Trophoblast cell (in vitro differentiated cells and primary cell): ENCODE measurements at regions not wholly inside any gene's neighbourhood (a gene's known extent, or its start where the extent isn't known, plus 50 kb on each side); places are given as distances from the start of the nearest gene placed in this dataset.

Experiments
- DNase-seq, 2 donors: peaks; one replicate each; pipeline ENCODE4 v3.0.0-alpha.2; 2016
- H2AFZ ChIP-seq: 2 replicates; pipeline ENCODE4 v1.6.1; 2013; ENCODE audit warnings: low read length, moderate library complexity, mild to moderate bottlenecking; ENCODE audit not compliant: insufficient read depth, poor library complexity
- H2AK5ac ChIP-seq: 2 replicates; pipeline ENCODE4 v1.6.1; 2013; ENCODE audit warnings: mild to moderate bottlenecking, low read length
- H2BK120ac ChIP-seq: 2 replicates; pipeline ENCODE4 v1.6.1; 2013; ENCODE audit warnings: low read length, mild to moderate bottlenecking, moderate library complexity; ENCODE audit not compliant: insufficient read depth, poor library complexity
- H2BK12ac ChIP-seq: 2 replicates; pipeline ENCODE4 v1.6.1; 2013; ENCODE audit warnings: mild to moderate bottlenecking, low read length, moderate library complexity
- H2BK5ac ChIP-seq: 2 replicates; pipeline ENCODE4 v1.6.1; 2013; ENCODE audit warnings: low read length, low read depth, moderate library complexity, mild to moderate bottlenecking; ENCODE audit not compliant: poor library complexity
- H3K14ac ChIP-seq: 2 replicates; pipeline ENCODE4 v1.6.1; 2013; ENCODE audit warnings: mild to moderate bottlenecking, low read length
- H3K18ac ChIP-seq: 2 replicates; pipeline ENCODE4 v1.6.1; 2013; ENCODE audit warnings: mild to moderate bottlenecking, low read length
- H3K23ac ChIP-seq: 2 replicates; pipeline ENCODE4 v1.6.1; 2013; ENCODE audit warnings: low read length
- H3K27ac ChIP-seq: 2 replicates; pipeline ENCODE4 v1.5.1; 2013; ENCODE audit warnings: low read depth, mild to moderate bottlenecking, inconsistent platforms, low read length, moderate library complexity
- H3K27me3 ChIP-seq: 2 replicates; pipeline ENCODE4 v1.6.1; 2013; ENCODE audit warnings: inconsistent platforms, mild to moderate bottlenecking, low read length, moderate library complexity; ENCODE audit not compliant: insufficient read depth
- H3K36me3 ChIP-seq, 2 experiments: 1 replicate in 1 of 2; 2 replicates in 1 of 2; pipeline ENCODE4 v1.6.1; 2013; ENCODE audit warnings: low read length in 2 of 2, mild to moderate bottlenecking in 2 of 2, moderate library complexity in 1 of 2; ENCODE audit not compliant: insufficient read depth in 2 of 2, control insufficient read depth in 1 of 2
- H3K4ac ChIP-seq: 2 replicates; pipeline ENCODE4 v1.6.1; 2013; ENCODE audit warnings: low read depth, mild to moderate bottlenecking, low read length, moderate library complexity
- H3K4me1 ChIP-seq, 2 experiments: 1 replicate in 1 of 2; 2 replicates in 1 of 2; pipeline ENCODE4 v1.6.1; 2013; ENCODE audit warnings: low read length in 2 of 2, mild to moderate bottlenecking in 2 of 2, moderate library complexity in 1 of 2; ENCODE audit not compliant: insufficient read depth in 2 of 2, control insufficient read depth in 1 of 2
- H3K4me2 ChIP-seq: 2 replicates; pipeline ENCODE4 v1.6.1; 2013; ENCODE audit warnings: inconsistent platforms, mild to moderate bottlenecking, low read length, moderate library complexity
- H3K4me3 ChIP-seq: 2 replicates; pipeline ENCODE4 v1.5.1; 2013; ENCODE audit warnings: mild to moderate bottlenecking, low read depth, low read length, inconsistent platforms
- H3K79me1 ChIP-seq: one replicate; pipeline ENCODE4 v1.6.1; 2013; ENCODE audit warnings: low read length
- H3K79me2 ChIP-seq: 2 replicates; pipeline ENCODE4 v1.6.1; 2013; ENCODE audit warnings: low read length, mild to moderate bottlenecking; ENCODE audit not compliant: control insufficient read depth, insufficient read depth, poor library complexity
- H3K9ac ChIP-seq: 2 replicates; pipeline ENCODE4 v1.6.1; 2013; ENCODE audit warnings: mild to moderate bottlenecking, low read length
- H3K9me3 ChIP-seq: 2 replicates; pipeline ENCODE4 v1.6.1; 2013; ENCODE audit warnings: low read depth, mild to moderate bottlenecking, control low read depth, inconsistent platforms, low read length; ENCODE audit not compliant: insufficient read depth
- H4K12ac ChIP-seq: 2 replicates; pipeline ENCODE4 v1.6.1; 2013; ENCODE audit warnings: low read depth, mild to moderate bottlenecking, low read length, moderate library complexity
- H4K8ac ChIP-seq: 2 replicates; pipeline ENCODE4 v1.6.1; 2013; ENCODE audit warnings: low read depth, mild to moderate bottlenecking, low read length, moderate library complexity
- H4K91ac ChIP-seq: one replicate; pipeline ENCODE4 v1.6.1; 2013; ENCODE audit warnings: low read depth, mild to moderate bottlenecking, low read length, moderate library complexity
- WGBS: extraction: QIAGEN DNeasy Blood & Tissue Kit; methylation state at CpG from one replicate; pipeline ENCODE4 v1.1.7; 2013; ENCODE audit warnings: missing lambda C conversion rate; ENCODE audit not compliant: insufficient read length, insufficient coverage; ENCODE audit errors: extremely low coverage; 5-methylcytosine and 5-hydroxymethylcytosine counted together

- peak; percentile 52 to 88 for DNase-seq
- no peaks in the 10 kb centered on the region for H3K9me3 ChIP-seq
- H3K27ac ChIP-seq: no peak overlapping the region
- no peak overlapping the region for H3K18ac ChIP-seq
- no peaks in the 10 kb centered on the region for H3K4me1 ChIP-seq
- H4K12ac ChIP-seq: no peak overlapping the region
- H2AK5ac ChIP-seq: no peak overlapping the region
- no peak overlapping the region for H3K9ac ChIP-seq
- H3K36me3 ChIP-seq: no peaks in the 10 kb centered on the region
- H4K8ac ChIP-seq: no peak overlapping the region
- no peak overlapping the region for H2BK5ac ChIP-seq
- no peaks in the 10 kb centered on the region for H3K79me1 ChIP-seq
- no peak overlapping the region for H3K4me2 ChIP-seq
- H3K79me2 ChIP-seq: no peaks in the 10 kb centered on the region
- no peak overlapping the region for H2AFZ ChIP-seq
- H2BK12ac ChIP-seq: no peak overlapping the region
- H2BK120ac ChIP-seq: no peak overlapping the region
- H3K4me3 ChIP-seq: no peak overlapping the region
- no peak overlapping the region for H3K14ac ChIP-seq
- no peak overlapping the region for H4K91ac ChIP-seq
- WGBS: no CpG with 5 or more reads among the region's 4 CpGs
- H3K27me3 ChIP-seq: no peaks in the 10 kb centered on the region
- H3K4ac ChIP-seq: no peak overlapping the region
- H3K23ac ChIP-seq: no peak overlapping the region
Observed at GRCh38 chr15:83364501-83364900, 80.0 kb upstream of the BNC1 start.

GRCh38 chr15:83365370-83365938, 81.0 kb upstream of the BNC1 start:
- no peak overlapping the region for H4K12ac ChIP-seq
- H3K14ac ChIP-seq: no peak overlapping the region
- no peak overlapping the region for H2BK12ac ChIP-seq
- no peak overlapping the region for H4K8ac ChIP-seq
- no peak overlapping the region for H4K91ac ChIP-seq
- H3K79me1 ChIP-seq: no peaks in the 10 kb centered on the region
- no peak overlapping the region for H3K9ac ChIP-seq
- H3K4me3 ChIP-seq: peak overlapping the region; percentile 60
- no peaks in the 10 kb centered on the region for H3K9me3 ChIP-seq
- no peak overlapping the region for H2AK5ac ChIP-seq
- no peak overlapping the region for H3K18ac ChIP-seq
- no peak overlapping the region for H2BK120ac ChIP-seq
- no peak overlapping the region for H3K4ac ChIP-seq
- peak overlapping the region; percentile 86 for H3K23ac ChIP-seq
- no peaks in the 10 kb centered on the region for H3K27me3 ChIP-seq
- H3K36me3 ChIP-seq: no peaks in the 10 kb centered on the region
- H3K27ac ChIP-seq: no peak overlapping the region
- DNase-seq: peak; percentile 94 to 98
- H2BK5ac ChIP-seq: no peak overlapping the region
- peak overlapping the region; percentile 85 for H3K4me2 ChIP-seq
- no peaks in the 10 kb centered on the region for H3K4me1 ChIP-seq
- WGBS: no CpG with 5 or more reads among the region's 27 CpGs
- no peak overlapping the region for H2AFZ ChIP-seq
- H3K79me2 ChIP-seq: no peaks in the 10 kb centered on the region

GRCh38 chr15:83372434-83372891, 74.7 kb upstream of the SH3GL3 start:
- Histone ChIP-seq H4K12ac (no peak overlapping the region), H3K36me3 (no peaks in the 10 kb centered on the region), H3K4me1 (peaks cover 11% of the 10 kb centered on the region in 2 experiments), H3K9ac (no peak overlapping the region), H3K4me3 (no peak overlapping the region), H2BK12ac (no peak overlapping the region), H2AFZ (no peak overlapping the region), H3K18ac (peak overlapping the region; percentile 8), H2BK120ac (peak overlapping the region; percentile 39), H3K14ac (peak overlapping the region; percentile 9), H4K91ac (no peak overlapping the region), H3K4me2 (peak overlapping the region; percentile 16), H3K23ac (no peak overlapping the region), H3K27ac (no peak overlapping the region), H2BK5ac (no peak overlapping the region), H3K27me3 (no peaks in the 10 kb centered on the region), H3K9me3 (no peaks in the 10 kb centered on the region), H3K79me2 (no peaks in the 10 kb centered on the region), H4K8ac (no peak overlapping the region), H2AK5ac (no peak overlapping the region), H3K4ac (no peak overlapping the region), H3K79me1 (peaks cover 2% of the 10 kb centered on the region)
- peak; percentile 38 to 74 for DNase-seq
- no CpG with 5 or more reads among the region's 9 CpGs for WGBS

GRCh38 chr15:83378921-83379578, 68.1 kb upstream of the SH3GL3 start:
- no peak overlapping the region for H3K27ac ChIP-seq
- peak overlapping the region; percentile 24 for H2AK5ac ChIP-seq
- peak overlapping the region; percentile 43 for H3K4me2 ChIP-seq
- peak overlapping the region; percentile 54 for H2BK12ac ChIP-seq
- no peak overlapping the region for H3K4me3 ChIP-seq
- H2AFZ ChIP-seq: no peak overlapping the region
- H3K27me3 ChIP-seq: no peaks in the 10 kb centered on the region
- H3K18ac ChIP-seq: peak overlapping the region; percentile 20
- H3K14ac ChIP-seq: peak overlapping the region; percentile 20
- peak overlapping the region; percentile 50 for H4K91ac ChIP-seq
- DNase-seq: no peak
- no peak overlapping the region for H2BK120ac ChIP-seq
- H2BK5ac ChIP-seq: no peak overlapping the region
- peaks cover 19 to 20% of the 10 kb centered on the region in 2 experiments for H3K4me1 ChIP-seq
- H3K79me1 ChIP-seq: peaks cover 5% of the 10 kb centered on the region
- H3K4ac ChIP-seq: no peak overlapping the region
- peaks cover 2% of the 10 kb centered on the region for H3K9me3 ChIP-seq
- H4K8ac ChIP-seq: no peak overlapping the region
- WGBS: no CpG with 5 or more reads among the region's 34 CpGs
- no peak overlapping the region for H4K12ac ChIP-seq
- no peak overlapping the region for H3K9ac ChIP-seq
- peaks cover 2% of the 10 kb centered on the region for H3K79me2 ChIP-seq
- peak overlapping the region; percentile 3 for H3K23ac ChIP-seq
- no peaks in the 10 kb centered on the region for H3K36me3 ChIP-seq
